OCI-LY1 (cell line): ENCODE measurements at regions not wholly inside any gene's neighbourhood (a gene's known extent, or its start where the extent isn't known, plus 50 kb on each side); places are given as distances from the start of the nearest gene placed in this dataset.

Experiments
- EZH2 ChIP-seq: fragments of 200-600 bp; sonication (generic), shearing (Covaris generic); IDR thresholded peaks from 2 replicates; pipeline ENCODE4 v1.8.0; 2017; ENCODE audit warnings: borderline replicate concordance, mixed run types, mild to moderate bottlenecking, antibody characterized with exemption, low read length, moderate library complexity, mixed read lengths
- TF ChIP-seq, protein P1 (sequence below): fragments of 200-600 bp; sonication (generic), shearing (Covaris generic); IDR thresholded peaks from 2 replicates; pipeline ENCODE4 v1.5.1; 2017; ENCODE audit warnings: mild to moderate bottlenecking, antibody characterized with exemption, low read length, moderate library complexity, mixed read lengths

DNA sequence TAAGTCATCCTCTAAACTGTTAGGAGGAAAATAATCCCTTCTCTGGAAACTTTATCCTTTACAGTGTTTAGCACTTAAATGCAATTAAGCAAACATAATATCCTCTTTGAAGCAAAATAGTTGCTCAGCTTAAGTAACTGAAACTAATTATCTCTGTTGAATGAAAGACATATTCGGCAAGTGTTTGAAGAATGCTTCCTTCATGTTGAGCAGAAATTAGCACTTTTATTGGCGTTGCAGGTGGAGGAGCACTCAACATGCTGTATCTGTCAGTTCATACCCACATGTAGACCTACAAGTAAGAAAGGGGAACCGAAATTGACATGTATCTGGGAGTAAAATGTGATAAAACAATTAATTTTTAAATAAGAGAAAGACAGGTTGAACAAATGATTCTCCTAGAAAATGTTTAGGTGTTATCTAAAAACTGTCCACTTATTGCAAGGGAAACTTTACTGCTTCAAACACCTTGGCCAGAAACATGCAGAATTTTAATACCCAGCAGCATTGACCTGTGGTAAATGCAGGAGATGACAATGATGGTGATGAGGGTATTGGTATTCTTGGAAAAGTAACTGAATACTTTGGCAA lies 987.0 kb upstream of the MAP3K7 start:
- TF ChIP-seq, protein P1, sequence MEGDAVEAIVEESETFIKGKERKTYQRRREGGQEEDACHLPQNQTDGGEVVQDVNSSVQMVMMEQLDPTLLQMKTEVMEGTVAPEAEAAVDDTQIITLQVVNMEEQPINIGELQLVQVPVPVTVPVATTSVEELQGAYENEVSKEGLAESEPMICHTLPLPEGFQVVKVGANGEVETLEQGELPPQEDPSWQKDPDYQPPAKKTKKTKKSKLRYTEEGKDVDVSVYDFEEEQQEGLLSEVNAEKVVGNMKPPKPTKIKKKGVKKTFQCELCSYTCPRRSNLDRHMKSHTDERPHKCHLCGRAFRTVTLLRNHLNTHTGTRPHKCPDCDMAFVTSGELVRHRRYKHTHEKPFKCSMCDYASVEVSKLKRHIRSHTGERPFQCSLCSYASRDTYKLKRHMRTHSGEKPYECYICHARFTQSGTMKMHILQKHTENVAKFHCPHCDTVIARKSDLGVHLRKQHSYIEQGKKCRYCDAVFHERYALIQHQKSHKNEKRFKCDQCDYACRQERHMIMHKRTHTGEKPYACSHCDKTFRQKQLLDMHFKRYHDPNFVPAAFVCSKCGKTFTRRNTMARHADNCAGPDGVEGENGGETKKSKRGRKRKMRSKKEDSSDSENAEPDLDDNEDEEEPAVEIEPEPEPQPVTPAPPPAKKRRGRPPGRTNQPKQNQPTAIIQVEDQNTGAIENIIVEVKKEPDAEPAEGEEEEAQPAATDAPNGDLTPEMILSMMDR: no peak
- no peak for TF ChIP-seq EZH2
